ENCODE measurements at regions not wholly inside any gene's neighbourhood (a gene's known extent, or its start where the extent isn't known, plus 50 kb on each side); places are given as distances from the start of the nearest gene placed in this dataset.

- Mint-ChIP-seq H3K27me3 (no peaks in the 10 kb centered on the region), H3K36me3 (ENCODE audit: insufficient read depth) (no peaks in the 10 kb centered on the region), H3K9me3 (ENCODE audit: low read depth) (peaks cover 9% of the 10 kb centered on the region), H3K27ac (no peak overlapping the region), H3K4me1 (ENCODE audit: low read depth) (no peaks in the 10 kb centered on the region), H3K4me3 (ENCODE audit: low read depth) (no peak overlapping the region)
- DNase-seq (ENCODE audit: low spot score, unreplicated experiment) = no peak
- no peak for TF ChIP-seq CTCF (IDR thresholded peaks at IDR 0.05; ENCODE audit: unreplicated experiment)
Measured at GRCh38 chr14:86104691-86105265, 574.8 kb downstream of the FLRT2 start.

- Mint-ChIP-seq H3K4me1 (ENCODE audit: low read depth) (peaks cover 2% of the 10 kb centered on the region), H3K9me3 (ENCODE audit: low read depth) (peaks cover 3% of the 10 kb centered on the region), H3K36me3 (ENCODE audit: insufficient read depth) (peaks cover 4% of the 10 kb centered on the region), H3K4me3 (ENCODE audit: low read depth) (no peak overlapping the region), H3K27me3 (no peaks in the 10 kb centered on the region), H3K27ac (no peak overlapping the region)
- no peak for TF ChIP-seq CTCF (IDR thresholded peaks at IDR 0.05; ENCODE audit: unreplicated experiment)
- no peak for DNase-seq (ENCODE audit: low spot score, unreplicated experiment)
Measured at GRCh38 chr14:86094512-86094911, 564.6 kb downstream of the FLRT2 start.

GRCh38 chr14:86091811-86092210, 561.9 kb downstream of the FLRT2 start:
- Mint-ChIP-seq H3K36me3 (ENCODE audit: insufficient read depth) (peaks cover 4% of the 10 kb centered on the region), H3K4me1 (ENCODE audit: low read depth) (peaks cover 3% of the 10 kb centered on the region), H3K4me3 (ENCODE audit: low read depth) (no peak overlapping the region), H3K9me3 (ENCODE audit: low read depth) (peaks cover 3% of the 10 kb centered on the region), H3K27me3 (no peaks in the 10 kb centered on the region), H3K27ac (no peak overlapping the region)
- DNase-seq (ENCODE audit: low spot score, unreplicated experiment) = no peak
- TF ChIP-seq CTCF (IDR thresholded peaks at IDR 0.05; ENCODE audit: unreplicated experiment) = no peak

- no peak for DNase-seq (ENCODE audit: low spot score, unreplicated experiment)
Measured at GRCh38 chr14:86088156-86088555, 558.2 kb downstream of the FLRT2 start.

GRCh38 chr14:86087377-86087776, 557.4 kb downstream of the FLRT2 start:
- peaks cover 1% of the 10 kb centered on the region for H3K4me1 Mint-ChIP-seq (ENCODE audit: low read depth)

More at GRCh38 chr14:86088156-86088555, 558.2 kb downstream of the FLRT2 start:
- peaks cover 3% of the 10 kb centered on the region for H3K36me3 Mint-ChIP-seq (ENCODE audit: insufficient read depth)
- TF ChIP-seq CTCF (IDR thresholded peaks at IDR 0.05; ENCODE audit: unreplicated experiment) = no peak
- H3K4me1 Mint-ChIP-seq (ENCODE audit: low read depth) = peaks cover 1% of the 10 kb centered on the region
- H3K27me3 Mint-ChIP-seq = no peaks in the 10 kb centered on the region
- H3K4me3 Mint-ChIP-seq (ENCODE audit: low read depth) = no peak overlapping the region
- H3K27ac Mint-ChIP-seq = no peak overlapping the region
- peaks cover 3% of the 10 kb centered on the region for H3K9me3 Mint-ChIP-seq (ENCODE audit: low read depth)

More at GRCh38 chr14:86087377-86087776, 557.4 kb downstream of the FLRT2 start:
- no peak for DNase-seq (ENCODE audit: low spot score, unreplicated experiment)
- H3K27ac Mint-ChIP-seq = no peak overlapping the region
- H3K36me3 Mint-ChIP-seq (ENCODE audit: insufficient read depth) = no peaks in the 10 kb centered on the region
- H3K4me3 Mint-ChIP-seq (ENCODE audit: low read depth) = no peak overlapping the region
- H3K9me3 Mint-ChIP-seq (ENCODE audit: low read depth) = peaks cover 3% of the 10 kb centered on the region
- no peaks in the 10 kb centered on the region for H3K27me3 Mint-ChIP-seq
- TF ChIP-seq CTCF (IDR thresholded peaks at IDR 0.05; ENCODE audit: unreplicated experiment) = no peak
